Activated CD8-positive, alpha-beta memory T cell treated with anti-CD3 and anti-CD28 coated beads, Interleukin-2, amount 10 ng/mL, durations not matched to agents 7 days and 5 days (primary cell): ENCODE measurements at regions not wholly inside any gene's neighbourhood (a gene's known extent, or its start where the extent isn't known, plus 50 kb on each side); places are given as distances from the start of the nearest gene placed in this dataset.
"Not testable (repeated sequence)": the region's sequence is repeated elsewhere in the genome, so short reads cannot be mapped to it uniquely, and the experiment has no call there.

Experiments used
- ATAC-seq: fragments of 150-1000 bp; cut with Tn5 transposase; one replicate; pipeline ENCODE4 v1.10.0; 2021; ENCODE audit warnings: moderate library complexity
- CTCF ChIA-PET: fragments of 350-600 bp; sonication (Branson Sonifier 250); formaldehyde crosslinking; loops from one replicate; lab custom pipeline; 2021; ENCODE audit warnings: antibody characterized with exemption; lab: Charles Lee
- DNase-seq: peaks from one replicate; pipeline ENCODE4 v3.0.0-alpha.2; 2020
- H3K27ac Mint-ChIP-seq: one replicate; pipeline ENCODE4 v1.8.0; 2021; ENCODE audit warnings: mild to moderate bottlenecking, mixed read lengths
- H3K27me3 Mint-ChIP-seq: one replicate; pipeline ENCODE4 v1.8.0; 2021; ENCODE audit warnings: mixed read lengths
- H3K36me3 Mint-ChIP-seq: one replicate; pipeline ENCODE4 v1.8.0; 2021; ENCODE audit warnings: mild to moderate bottlenecking, mixed read lengths
- H3K4me1 Mint-ChIP-seq: one replicate; pipeline ENCODE4 v1.8.0; 2021; ENCODE audit warnings: mixed read lengths
- H3K4me3 Mint-ChIP-seq: one replicate; pipeline ENCODE4 v1.8.0; 2021; ENCODE audit warnings: mild to moderate bottlenecking, moderate library complexity, mixed read lengths
- H3K9me3 Mint-ChIP-seq: one replicate; pipeline ENCODE4 v1.8.0; 2022; ENCODE audit warnings: low read depth, mixed read lengths

DNA sequence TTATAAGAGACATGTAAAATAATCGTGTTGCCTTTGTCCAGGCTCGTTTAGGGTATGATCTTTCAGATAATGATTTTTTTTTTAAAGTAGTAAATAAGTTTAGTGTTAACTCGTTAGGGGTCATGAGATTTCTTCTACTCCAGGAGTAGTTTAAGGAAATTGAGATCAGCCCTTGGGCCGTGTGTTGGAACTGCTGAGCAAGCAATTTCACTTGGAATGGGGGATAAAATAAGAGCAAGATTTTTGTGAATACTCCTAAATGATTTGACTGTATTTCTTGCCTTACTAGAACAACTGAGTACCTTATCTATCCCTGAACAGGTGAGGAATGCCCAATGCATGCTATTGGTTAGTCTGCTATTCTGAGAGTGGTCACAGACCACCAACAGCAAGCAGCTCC is 102.2 kb upstream of the SERPINE2 start:
- H3K4me3 Mint-ChIP-seq = no peak overlapping the region
- H3K9me3 Mint-ChIP-seq = no peaks in the 10 kb centered on the region
- CTCF ChIA-PET = no interaction called here
- H3K4me1 Mint-ChIP-seq = no peaks in the 10 kb centered on the region
- H3K36me3 Mint-ChIP-seq = no peaks in the 10 kb centered on the region
- H3K27me3 Mint-ChIP-seq = peaks cover 21% of the 10 kb centered on the region
- no peak overlapping the region for H3K27ac Mint-ChIP-seq
- ATAC-seq = no peak
- no peak for DNase-seq

DNA sequence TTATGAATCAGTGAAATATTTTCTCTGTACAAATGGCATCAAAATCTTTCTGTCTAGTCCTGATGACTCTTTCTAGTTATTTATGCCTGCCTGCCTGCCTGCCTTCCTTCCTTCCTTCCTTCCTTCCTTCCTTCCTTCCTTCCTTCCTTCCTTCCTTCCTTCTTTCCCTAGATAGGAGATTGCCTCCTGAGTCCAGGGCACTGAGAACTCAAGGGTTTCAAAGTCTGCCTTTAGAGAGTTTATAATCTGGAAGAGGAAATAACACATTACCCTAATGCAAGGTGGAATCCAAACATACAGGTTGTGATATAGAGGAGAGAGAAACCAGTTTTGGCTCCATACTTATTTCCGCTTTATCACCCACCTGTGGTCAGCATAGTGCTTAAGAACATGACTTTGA is 98.1 kb upstream of the SERPINE2 start:
- no peak overlapping the region for H3K4me3 Mint-ChIP-seq
- peaks cover 5% of the 10 kb centered on the region for H3K27me3 Mint-ChIP-seq
- ATAC-seq (no peak), DNase-seq (no peak)
- CTCF ChIA-PET = no interaction called here
- no peaks in the 10 kb centered on the region for H3K4me1 Mint-ChIP-seq
- no peak overlapping the region for H3K27ac Mint-ChIP-seq
- no peaks in the 10 kb centered on the region for H3K9me3 Mint-ChIP-seq
- no peaks in the 10 kb centered on the region for H3K36me3 Mint-ChIP-seq

DNA sequence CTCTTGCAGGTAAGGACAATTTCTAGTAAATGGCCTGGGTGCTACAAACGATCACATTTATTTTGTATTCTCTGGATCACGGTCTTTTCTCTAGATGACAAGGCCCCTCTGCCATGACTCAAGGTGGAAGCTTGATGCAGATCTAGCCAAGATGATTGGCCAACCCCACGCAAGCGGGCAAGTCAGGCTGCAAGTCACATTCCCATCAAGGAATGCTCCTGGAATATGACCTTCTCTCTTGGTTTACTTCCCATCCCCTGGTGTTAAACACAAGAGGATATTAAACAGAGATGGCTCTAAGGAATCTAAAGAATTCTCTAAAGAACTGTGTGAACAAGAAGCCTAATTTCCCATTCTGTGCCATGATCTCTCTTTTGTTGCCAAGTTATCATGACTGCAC is 97.3 kb upstream of the SERPINE2 start:
- Mint-ChIP-seq H3K27me3 (peaks cover under 1% of the 10 kb centered on the region), H3K9me3 (no peaks in the 10 kb centered on the region), H3K27ac (no peak overlapping the region), H3K36me3 (no peaks in the 10 kb centered on the region), H3K4me3 (no peak overlapping the region), H3K4me1 (no peaks in the 10 kb centered on the region)
- ATAC-seq (no peak), DNase-seq (no peak)
- CTCF ChIA-PET = no interaction called here

DNA sequence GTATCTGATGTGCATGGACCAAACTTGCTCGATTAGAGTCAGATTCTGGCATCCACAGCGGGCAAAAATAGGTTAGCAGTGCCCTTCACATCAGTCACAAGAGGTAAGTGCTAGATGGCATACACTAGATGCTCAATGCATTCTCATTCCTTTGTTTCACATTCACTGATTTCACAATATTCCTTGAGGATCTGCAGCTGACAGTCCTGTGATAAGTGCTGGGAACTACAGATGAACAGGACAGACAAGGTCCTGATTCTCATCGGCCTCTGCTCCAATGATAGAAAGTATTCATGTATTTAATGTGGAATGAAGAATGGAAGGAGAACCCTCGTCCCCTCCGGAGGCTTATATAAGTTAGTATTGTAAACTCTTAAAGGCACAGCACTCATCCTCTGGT is 96.8 kb upstream of the SERPINE2 start:
- no peak for DNase-seq
- Mint-ChIP-seq H3K36me3 (no peaks in the 10 kb centered on the region), H3K9me3 (no peaks in the 10 kb centered on the region), H3K4me1 (no peaks in the 10 kb centered on the region), H3K4me3 (no peak overlapping the region), H3K27ac (no peak overlapping the region), H3K27me3 (no peaks in the 10 kb centered on the region)
- no peak for ATAC-seq
- CTCF ChIA-PET = no interaction called here

DNA sequence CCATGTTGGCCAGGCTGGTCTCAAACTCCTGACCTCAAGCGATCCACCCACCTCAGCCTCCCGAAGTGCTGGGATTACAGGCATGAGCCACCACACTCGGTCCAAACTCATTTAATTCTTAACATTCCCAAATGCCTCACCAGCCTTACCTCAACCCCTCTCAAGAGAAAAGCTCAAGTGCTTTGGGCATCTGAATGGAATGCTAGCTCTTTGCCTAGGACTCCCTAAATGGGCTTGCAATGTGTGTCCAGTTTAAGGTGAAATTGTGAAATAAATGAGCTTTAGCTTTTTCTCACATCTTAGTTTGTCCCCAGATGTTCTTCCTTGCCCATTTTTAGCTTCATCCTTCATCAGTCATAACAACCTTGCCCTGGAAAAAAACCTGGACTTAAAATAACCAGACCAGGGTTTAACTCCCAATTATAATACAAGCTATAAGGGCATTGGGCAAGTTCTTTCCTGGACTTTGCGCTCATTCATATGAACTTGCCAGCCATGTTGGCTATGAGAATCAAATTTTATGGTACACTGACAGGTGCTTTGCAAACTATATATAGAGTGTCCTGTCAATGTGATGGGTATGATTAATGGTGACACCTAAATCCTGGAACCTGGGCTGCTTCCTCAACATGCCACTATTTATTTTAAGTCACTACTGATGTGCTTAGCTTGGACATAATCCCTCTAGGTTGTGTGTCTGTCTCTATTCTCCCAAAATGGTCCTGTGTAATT is 95.1 kb upstream of the SERPINE2 start:
- no peak overlapping the region for H3K27ac Mint-ChIP-seq
- no peaks in the 10 kb centered on the region for H3K4me1 Mint-ChIP-seq
- DNase-seq = no peak
- peaks cover 3% of the 10 kb centered on the region for H3K27me3 Mint-ChIP-seq
- no peak overlapping the region for H3K4me3 Mint-ChIP-seq
- H3K36me3 Mint-ChIP-seq = no peaks in the 10 kb centered on the region
- H3K9me3 Mint-ChIP-seq = no peaks in the 10 kb centered on the region
- CTCF ChIA-PET = interaction anchor here (1.2 kb wide), 1 partner anchor 164 kb away, joined by 3 read pairs; no protein-coding TSS in a partner anchor
- ATAC-seq = no peak

DNA sequence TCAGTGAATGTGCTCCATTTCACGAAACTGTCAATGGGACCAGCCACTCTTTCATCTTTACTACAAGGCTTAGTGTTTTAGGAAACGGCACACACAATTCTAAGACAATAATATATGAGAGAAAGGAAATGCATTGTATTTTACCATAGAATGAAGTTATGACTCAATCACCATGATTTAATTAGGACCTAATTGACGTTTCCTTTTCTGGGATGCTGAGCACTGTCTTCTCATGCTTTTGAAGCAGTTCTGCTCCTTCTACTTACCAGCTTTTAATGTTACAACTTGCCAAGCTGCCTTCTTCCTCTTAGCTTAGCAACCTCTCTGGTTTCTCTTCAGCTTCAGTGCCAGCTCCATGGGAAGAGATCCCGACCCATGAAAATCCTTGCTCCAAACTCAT is 94.3 kb upstream of the SERPINE2 start:
- no peaks in the 10 kb centered on the region for H3K36me3 Mint-ChIP-seq
- no peaks in the 10 kb centered on the region for H3K4me1 Mint-ChIP-seq
- H3K27ac Mint-ChIP-seq = no peak overlapping the region
- CTCF ChIA-PET = interaction anchor here (1.2 kb wide), 1 partner anchor 163 kb away, joined by 3 read pairs; no protein-coding TSS in a partner anchor
- peaks cover 8% of the 10 kb centered on the region for H3K27me3 Mint-ChIP-seq
- DNase-seq (no peak), ATAC-seq (no peak)
- no peaks in the 10 kb centered on the region for H3K9me3 Mint-ChIP-seq
- H3K4me3 Mint-ChIP-seq = no peak overlapping the region

DNA sequence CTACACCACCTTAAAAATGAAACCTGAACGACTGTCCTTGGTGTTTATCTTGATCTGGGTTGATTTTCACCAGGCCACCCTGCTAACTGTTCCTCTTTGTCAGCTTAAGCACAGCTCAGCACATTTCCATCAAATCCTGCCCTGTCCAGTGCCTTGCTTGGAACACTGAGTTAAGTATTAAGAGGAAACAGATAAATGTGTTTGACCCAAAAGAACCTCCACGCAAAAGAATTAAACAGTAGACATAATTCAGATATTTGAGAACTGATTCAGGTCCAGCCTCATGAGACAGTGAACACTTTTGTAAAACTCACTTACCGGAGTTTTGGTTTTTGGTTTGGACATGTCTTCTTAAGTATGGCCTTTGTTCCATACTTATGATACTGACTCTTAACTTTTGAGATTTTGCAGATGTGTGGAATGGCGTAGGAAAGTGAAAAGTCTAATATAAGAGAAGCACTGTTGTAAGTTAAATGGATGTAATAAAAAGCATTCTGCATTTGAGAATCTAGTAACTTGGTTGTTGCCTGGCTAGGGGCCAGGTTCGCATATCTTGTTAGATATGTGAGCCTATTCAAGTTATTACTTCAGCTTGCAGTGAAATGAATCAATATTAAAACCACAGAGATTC is 88.9 kb upstream of the SERPINE2 start:
- DNase-seq (no peak), ATAC-seq (no peak)
- CTCF ChIA-PET = no interaction called here
- no peaks in the 10 kb centered on the region for H3K36me3 Mint-ChIP-seq
- no peak overlapping the region for H3K27ac Mint-ChIP-seq
- no peaks in the 10 kb centered on the region for H3K4me1 Mint-ChIP-seq
- H3K27me3 Mint-ChIP-seq = peaks cover 16% of the 10 kb centered on the region
- no peaks in the 10 kb centered on the region for H3K9me3 Mint-ChIP-seq
- no peak overlapping the region for H3K4me3 Mint-ChIP-seq

DNA sequence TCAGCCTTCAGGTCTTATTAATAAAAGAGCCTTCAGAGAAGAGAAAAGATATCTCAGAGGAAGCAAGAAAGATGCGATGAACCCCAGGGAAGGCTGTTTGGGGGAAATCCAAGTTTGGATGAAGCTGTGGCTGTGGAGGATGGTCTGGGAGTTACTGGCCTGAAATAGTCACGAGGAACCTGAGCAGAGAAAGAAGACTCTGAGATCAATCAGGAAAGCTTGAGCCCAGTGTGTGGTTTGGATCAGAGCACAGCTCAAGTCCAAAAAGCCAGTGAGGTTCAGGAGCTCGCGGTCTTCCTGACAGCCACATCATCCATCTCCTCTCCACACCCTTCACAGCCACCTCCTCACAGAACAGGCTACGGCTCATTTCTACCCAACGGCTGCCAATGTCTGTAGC is 87.4 kb upstream of the SERPINE2 start:
- DNase-seq = no peak
- peaks cover 16% of the 10 kb centered on the region for H3K27me3 Mint-ChIP-seq
- H3K4me1 Mint-ChIP-seq = no peaks in the 10 kb centered on the region
- H3K9me3 Mint-ChIP-seq = no peaks in the 10 kb centered on the region
- CTCF ChIA-PET = no interaction called here
- no peak overlapping the region for H3K4me3 Mint-ChIP-seq
- no peak overlapping the region for H3K27ac Mint-ChIP-seq
- no peak for ATAC-seq
- no peaks in the 10 kb centered on the region for H3K36me3 Mint-ChIP-seq

DNA sequence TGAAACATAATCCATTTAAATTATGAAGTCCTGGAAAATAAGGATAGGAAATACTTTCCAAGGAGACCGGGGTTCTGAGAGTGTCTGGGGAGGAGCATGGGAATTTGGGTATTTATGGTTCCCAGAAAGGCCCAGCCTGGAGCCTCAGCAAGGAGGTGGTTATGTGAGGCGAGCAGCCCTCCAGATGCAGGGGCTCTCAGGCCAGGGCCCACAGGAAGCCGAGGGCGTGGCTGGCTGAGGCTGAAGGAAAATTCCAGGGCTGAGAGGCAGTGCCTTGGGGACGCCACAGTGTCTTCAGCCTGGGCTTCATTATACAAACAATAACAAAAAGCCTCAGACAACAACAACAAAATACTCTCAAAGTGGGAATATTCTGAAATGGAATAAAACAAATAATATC is 86.9 kb upstream of the SERPINE2 start:
- Mint-ChIP-seq H3K27ac (no peak overlapping the region), H3K9me3 (no peaks in the 10 kb centered on the region), H3K4me1 (no peaks in the 10 kb centered on the region), H3K36me3 (no peaks in the 10 kb centered on the region), H3K4me3 (no peak overlapping the region), H3K27me3 (peaks cover 16% of the 10 kb centered on the region)
- no peak for ATAC-seq
- DNase-seq = no peak
- CTCF ChIA-PET = no interaction called here

DNA sequence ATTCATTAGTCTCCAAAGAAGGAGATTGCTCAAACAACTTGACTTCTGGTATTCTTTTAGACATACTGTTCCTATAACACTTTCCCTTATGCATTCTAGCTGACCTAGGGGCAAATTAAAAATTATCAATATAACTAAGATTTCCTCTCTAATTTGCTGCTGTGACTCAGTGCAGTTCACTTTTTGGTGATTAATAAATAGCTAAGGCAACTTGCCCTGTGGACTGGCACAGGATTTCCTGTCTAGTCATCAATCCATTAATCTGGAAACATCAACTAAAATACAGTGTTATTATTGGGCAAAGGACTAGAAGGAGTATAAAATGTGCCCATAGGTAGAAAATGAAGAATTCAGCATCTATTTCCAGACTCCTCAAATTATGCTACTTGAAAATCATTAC is 83.5 kb upstream of the SERPINE2 start:
- ATAC-seq (no peak), DNase-seq (no peak)
- Mint-ChIP-seq H3K9me3 (peaks cover 4% of the 10 kb centered on the region), H3K27ac (no peak overlapping the region), H3K4me3 (no peak overlapping the region), H3K4me1 (no peaks in the 10 kb centered on the region), H3K27me3 (peaks cover 4% of the 10 kb centered on the region), H3K36me3 (no peaks in the 10 kb centered on the region)
- CTCF ChIA-PET = no interaction called here

DNA sequence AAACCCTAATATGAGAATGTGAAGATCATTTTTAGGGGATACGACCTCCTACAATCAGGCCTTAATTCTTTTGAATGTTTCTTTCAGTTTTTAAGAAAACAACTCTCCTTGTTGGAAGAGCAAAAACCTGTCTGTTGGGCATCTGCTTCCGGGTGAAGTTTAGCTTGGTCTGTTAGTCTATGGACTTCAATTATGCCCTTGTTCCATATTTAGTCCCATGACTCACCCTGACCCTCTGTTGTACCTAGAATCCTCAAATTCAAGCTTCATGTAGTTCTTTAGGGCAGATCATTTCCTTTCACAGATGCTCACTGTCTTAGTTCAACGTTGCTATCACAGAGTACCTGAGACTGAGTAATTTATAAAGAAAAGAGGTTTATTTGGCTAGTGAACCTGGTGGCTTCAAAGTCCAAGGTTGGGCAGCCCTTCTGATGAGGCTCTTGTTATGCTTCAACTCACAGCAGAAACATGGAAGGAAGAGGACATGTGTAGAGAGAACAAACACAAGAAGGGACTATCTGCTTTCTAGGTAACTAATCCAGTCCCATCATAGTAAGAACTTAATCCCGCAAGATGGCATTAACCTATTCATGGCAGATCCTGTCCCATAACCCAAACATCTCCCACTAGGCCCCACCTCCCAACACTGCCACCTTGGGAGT is 82.5 kb upstream of the SERPINE2 start:
- Mint-ChIP-seq H3K27me3 (peaks cover 12% of the 10 kb centered on the region), H3K4me1 (no peaks in the 10 kb centered on the region), H3K4me3 (no peak overlapping the region), H3K36me3 (no peaks in the 10 kb centered on the region), H3K27ac (no peak overlapping the region), H3K9me3 (peaks cover 4% of the 10 kb centered on the region)
- no peak for ATAC-seq
- DNase-seq = no peak
- CTCF ChIA-PET = no interaction called here

DNA sequence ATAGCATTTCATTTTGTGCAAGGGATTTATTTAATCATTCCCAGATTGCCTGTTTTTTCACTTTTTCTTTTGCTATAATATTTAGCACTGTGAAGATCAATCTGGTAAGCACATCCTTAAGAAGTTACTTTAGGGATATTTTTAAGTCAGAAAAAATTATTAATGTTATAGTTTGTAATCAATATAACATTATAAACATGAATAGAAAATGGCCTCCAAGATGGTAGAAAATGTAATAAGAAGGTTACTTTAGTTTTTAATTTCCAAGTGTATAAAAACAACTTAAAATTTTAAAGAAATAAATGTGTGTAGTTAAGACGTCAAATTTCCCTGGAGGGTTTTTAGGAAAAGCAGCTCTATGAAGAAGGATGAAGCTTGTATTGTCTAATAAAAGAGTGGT is 81.9 kb upstream of the SERPINE2 start:
- CTCF ChIA-PET = no interaction called here
- H3K36me3 Mint-ChIP-seq = no peaks in the 10 kb centered on the region
- ATAC-seq (no peak), DNase-seq (no peak)
- no peak overlapping the region for H3K4me3 Mint-ChIP-seq
- peaks cover 12% of the 10 kb centered on the region for H3K27me3 Mint-ChIP-seq
- no peaks in the 10 kb centered on the region for H3K4me1 Mint-ChIP-seq
- no peak overlapping the region for H3K27ac Mint-ChIP-seq
- H3K9me3 Mint-ChIP-seq = peaks cover 4% of the 10 kb centered on the region

DNA sequence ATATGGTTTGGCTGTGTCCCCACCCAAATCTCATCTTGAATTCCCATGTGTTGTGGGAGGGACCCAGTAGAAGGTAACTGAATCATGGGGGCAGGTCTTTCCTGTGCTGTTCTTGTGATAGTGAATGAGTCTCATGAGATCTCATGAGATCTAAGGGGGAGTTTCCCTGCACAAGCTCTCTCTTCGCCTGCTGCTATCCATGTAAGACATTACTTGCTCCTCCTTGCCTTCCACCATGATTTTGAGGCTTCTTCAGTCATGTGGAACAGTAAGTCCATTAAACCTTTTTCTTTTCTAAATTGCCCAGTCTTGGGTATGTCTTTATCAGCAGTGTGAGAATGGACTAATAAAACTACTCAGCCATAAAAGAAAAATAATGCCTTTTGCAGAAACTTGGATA is 80.8 kb upstream of the SERPINE2 start:
- DNase-seq, H3K4me3 Mint-ChIP-seq, H3K36me3 Mint-ChIP-seq, H3K27ac Mint-ChIP-seq, CTCF ChIA-PET, H3K4me1 Mint-ChIP-seq, H3K9me3 Mint-ChIP-seq, ATAC-seq: not testable (repeated sequence)
- H3K27me3 Mint-ChIP-seq = peaks cover 18% of the 10 kb centered on the region

DNA sequence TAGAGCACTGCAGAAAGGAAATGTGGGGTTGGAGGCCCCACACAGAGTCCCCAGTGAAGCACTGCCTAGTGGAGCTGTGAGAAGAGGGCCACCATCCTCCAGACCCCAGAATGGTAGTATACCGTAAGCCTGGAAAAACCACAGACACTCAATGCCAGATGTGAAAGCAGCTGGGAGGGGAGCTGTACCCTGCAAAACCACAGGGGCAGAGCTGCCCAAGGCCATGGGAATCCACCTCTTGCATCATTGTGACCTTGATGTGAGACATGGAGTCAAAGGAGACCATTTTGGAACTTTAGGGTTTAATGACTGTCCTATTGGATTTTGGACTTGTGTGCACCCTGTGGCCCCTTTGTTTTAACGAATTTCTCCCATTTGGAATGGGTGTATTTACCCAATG is 75.3 kb upstream of the SERPINE2 start:
- H3K27ac Mint-ChIP-seq = no peak overlapping the region
- H3K9me3 Mint-ChIP-seq = peaks cover 4% of the 10 kb centered on the region
- peaks cover 15% of the 10 kb centered on the region for H3K27me3 Mint-ChIP-seq
- CTCF ChIA-PET = no interaction called here
- DNase-seq (no peak), ATAC-seq (no peak)
- no peaks in the 10 kb centered on the region for H3K36me3 Mint-ChIP-seq
- H3K4me1 Mint-ChIP-seq = no peaks in the 10 kb centered on the region
- H3K4me3 Mint-ChIP-seq = no peak overlapping the region
